Effector memory CD8-positive, alpha-beta T cell (primary cell): ENCODE measurements at regions not wholly inside any gene's neighbourhood (a gene's known extent, or its start where the extent isn't known, plus 50 kb on each side); places are given as distances from the start of the nearest gene placed in this dataset.

Experiments used
- ATAC-seq: fragments of 150-1000 bp; cut with Tn5 transposase; replicated peaks from 2 replicates; pipeline ENCODE4 v1.10.0; 2021; ENCODE audit warnings: mild to moderate bottlenecking, moderate library complexity
- DNase-seq, 3 experiments: peaks; one replicate each; pipeline ENCODE4 v3.0.0; 2021
- H3K27ac Mint-ChIP-seq, 2 donors: one replicate each; pipeline ENCODE4 v1.8.0; 2022; ENCODE audit warnings: mild to moderate bottlenecking in 2 of 2, mixed read lengths in 2 of 2, moderate library complexity in 2 of 2
- H3K27me3 Mint-ChIP-seq, 2 donors: one replicate each; pipeline ENCODE4 v1.8.0; 2022; ENCODE audit warnings: mixed read lengths in 2 of 2
- H3K36me3 Mint-ChIP-seq: one replicate; pipeline ENCODE4 v1.8.0; 2022; ENCODE audit warnings: mild to moderate bottlenecking, moderate library complexity, mixed read lengths; ENCODE audit not compliant: insufficient read depth
- H3K4me1 Mint-ChIP-seq, 2 donors: one replicate each; pipeline ENCODE4 v1.8.0; 2022; ENCODE audit warnings: low read depth in 2 of 2, mixed read lengths in 2 of 2
- H3K4me3 Mint-ChIP-seq, 2 donors: one replicate each; pipeline ENCODE4 v1.8.0; 2022; ENCODE audit warnings: mild to moderate bottlenecking in 2 of 2, mixed read lengths in 2 of 2, moderate library complexity in 2 of 2
- H3K9me3 Mint-ChIP-seq, 2 donors: one replicate each; pipeline ENCODE4 v1.8.0; 2022; ENCODE audit warnings: mixed read lengths in 2 of 2

GRCh38 chr13:97616385-97616784, 182.4 kb downstream of the RAP2A start:
- no peaks in the 10 kb centered on the region for H3K36me3 Mint-ChIP-seq
- no peaks in the 10 kb centered on the region for H3K9me3 Mint-ChIP-seq
- no peak overlapping the region for H3K4me3 Mint-ChIP-seq
- peaks cover 15 to 19% of the 10 kb centered on the region in 2 donors for H3K27me3 Mint-ChIP-seq
- no peak overlapping the region for H3K27ac Mint-ChIP-seq
- H3K4me1 Mint-ChIP-seq, result no peaks in the 10 kb centered on the region
- ATAC-seq (no peak), DNase-seq (no peak)

- no peak overlapping the region for H3K4me3 Mint-ChIP-seq
- H3K9me3 Mint-ChIP-seq, result no peaks in the 10 kb centered on the region
- no peak overlapping the region for H3K27ac Mint-ChIP-seq
- ATAC-seq (no peak), DNase-seq (no peak)
- H3K4me1 Mint-ChIP-seq, result no peaks in the 10 kb centered on the region
- H3K36me3 Mint-ChIP-seq, result no peaks in the 10 kb centered on the region
- H3K27me3 Mint-ChIP-seq, result peaks cover 19 to 26% of the 10 kb centered on the region in 2 donors
These were observed 187.1 kb downstream of the RAP2A start for GRCh38 chr13:97621025-97621424.

- Mint-ChIP-seq H3K27ac (no peak overlapping the region), H3K4me1 (no peaks in the 10 kb centered on the region), H3K27me3 (peaks cover 19 to 29% of the 10 kb centered on the region in 2 donors), H3K4me3 (no peak overlapping the region), H3K36me3 (no peaks in the 10 kb centered on the region), H3K9me3 (no peaks in the 10 kb centered on the region)
- ATAC-seq (no peak), DNase-seq (no peak)
These were observed 187.7 kb downstream of the RAP2A start for GRCh38 chr13:97621631-97622030.

- H3K27me3 Mint-ChIP-seq, result peaks cover 12 to 30% of the 10 kb centered on the region in 2 donors
- ATAC-seq, result no peak
These were observed 193.6 kb downstream of the RAP2A start for GRCh38 chr13:97627566-97627965.

GRCh38 chr13:97629601-97630272, 195.8 kb downstream of the RAP2A start:
- peaks cover 15 to 30% of the 10 kb centered on the region in 2 donors for H3K27me3 Mint-ChIP-seq
- no peak overlapping the region for H3K27ac Mint-ChIP-seq
- H3K4me3 Mint-ChIP-seq, result no peak overlapping the region
- H3K36me3 Mint-ChIP-seq, result no peaks in the 10 kb centered on the region
- peaks cover 0 to 5% of the 10 kb centered on the region in 2 donors for H3K4me1 Mint-ChIP-seq
- no peak for ATAC-seq
- H3K9me3 Mint-ChIP-seq, result no peaks in the 10 kb centered on the region
- no peak for DNase-seq

More at GRCh38 chr13:97627566-97627965, 193.6 kb downstream of the RAP2A start:
- DNase-seq, result no peak
- Mint-ChIP-seq H3K4me1 (peaks cover 0 to 5% of the 10 kb centered on the region in 2 donors), H3K9me3 (no peaks in the 10 kb centered on the region), H3K36me3 (no peaks in the 10 kb centered on the region), H3K4me3 (no peak overlapping the region), H3K27ac (peak overlapping the region in 1 of 2 donors; percentile 33)

GRCh38 chr13:97630725-97631124, 196.8 kb downstream of the RAP2A start:
- DNase-seq (no peak), ATAC-seq (no peak)
- no peaks in the 10 kb centered on the region for H3K9me3 Mint-ChIP-seq
- peaks cover 16 to 20% of the 10 kb centered on the region in 2 donors for H3K27me3 Mint-ChIP-seq
- H3K4me3 Mint-ChIP-seq, result no peak overlapping the region
- H3K4me1 Mint-ChIP-seq, result peaks cover 0 to 5% of the 10 kb centered on the region in 2 donors
- H3K36me3 Mint-ChIP-seq, result no peaks in the 10 kb centered on the region
- no peak overlapping the region for H3K27ac Mint-ChIP-seq

GRCh38 chr13:97631158-97631557, 197.2 kb downstream of the RAP2A start:
- no peaks in the 10 kb centered on the region for H3K36me3 Mint-ChIP-seq
- peaks cover 0 to 5% of the 10 kb centered on the region in 2 donors for H3K4me1 Mint-ChIP-seq
- H3K9me3 Mint-ChIP-seq, result no peaks in the 10 kb centered on the region
- DNase-seq, result no peak
- ATAC-seq, result no peak
- no peak overlapping the region for H3K27ac Mint-ChIP-seq
- H3K4me3 Mint-ChIP-seq, result no peak overlapping the region
- peaks cover 15 to 17% of the 10 kb centered on the region in 2 donors for H3K27me3 Mint-ChIP-seq

- Mint-ChIP-seq H3K4me3 (no peak overlapping the region), H3K36me3 (no peaks in the 10 kb centered on the region), H3K27me3 (peaks cover 0 to 5% of the 10 kb centered on the region in 2 donors), H3K27ac (no peak overlapping the region), H3K9me3 (no peaks in the 10 kb centered on the region), H3K4me1 (peaks cover 0 to 2% of the 10 kb centered on the region in 2 donors)
- no peak for DNase-seq
- ATAC-seq, result no peak
These were observed 205.3 kb downstream of the RAP2A start for GRCh38 chr13:97639236-97639635.

- Mint-ChIP-seq H3K36me3 (no peaks in the 10 kb centered on the region), H3K27ac (no peak overlapping the region), H3K27me3 (no peaks in the 10 kb centered on the region), H3K9me3 (no peaks in the 10 kb centered on the region), H3K4me3 (no peak overlapping the region), H3K4me1 (peaks cover 0 to 2% of the 10 kb centered on the region in 2 donors)
- ATAC-seq (no peak), DNase-seq (no peak)
These were observed 206.3 kb downstream of the RAP2A start for GRCh38 chr13:97640268-97640667.

- Mint-ChIP-seq H3K4me1 (no peaks in the 10 kb centered on the region), H3K9me3 (peaks cover 0 to 8% of the 10 kb centered on the region in 2 donors), H3K27ac (no peak overlapping the region), H3K27me3 (peaks cover 7 to 26% of the 10 kb centered on the region in 2 donors), H3K4me3 (no peak overlapping the region), H3K36me3 (no peaks in the 10 kb centered on the region)
- ATAC-seq, result no peak
- no peak for DNase-seq
These were observed 214.4 kb downstream of the RAP2A start for GRCh38 chr13:97648171-97648880.

GRCh38 chr13:97648881-97649224, 214.9 kb downstream of the RAP2A start:
- DNase-seq, result no peak
- Mint-ChIP-seq H3K4me3 (no peak overlapping the region), H3K9me3 (peaks cover 0 to 8% of the 10 kb centered on the region in 2 donors), H3K27me3 (peaks cover 7 to 30% of the 10 kb centered on the region in 2 donors), H3K36me3 (no peaks in the 10 kb centered on the region), H3K4me1 (no peaks in the 10 kb centered on the region), H3K27ac (no peak overlapping the region)
- ATAC-seq, result no peak

GRCh38 chr13:97653443-97654140, 219.6 kb downstream of the RAP2A start:
- Mint-ChIP-seq H3K36me3 (no peaks in the 10 kb centered on the region), H3K27me3 (peaks cover 7 to 49% of the 10 kb centered on the region in 2 donors), H3K4me1 (peaks cover 0 to 2% of the 10 kb centered on the region in 2 donors), H3K9me3 (peaks cover 0 to 8% of the 10 kb centered on the region in 2 donors), H3K4me3 (no peak overlapping the region), H3K27ac (no peak overlapping the region)
- ATAC-seq (no peak), DNase-seq (no peak)

- Mint-ChIP-seq H3K27me3 (peaks cover 7 to 49% of the 10 kb centered on the region in 2 donors), H3K4me1 (peaks cover 0 to 2% of the 10 kb centered on the region in 2 donors), H3K27ac (no peak overlapping the region), H3K4me3 (no peak overlapping the region), H3K9me3 (peaks cover 0 to 8% of the 10 kb centered on the region in 2 donors), H3K36me3 (no peaks in the 10 kb centered on the region)
- ATAC-seq, result no peak
- DNase-seq, result no peak
These were observed 220.3 kb downstream of the RAP2A start for GRCh38 chr13:97654236-97654635.
